Panc1 (cell line): ENCODE measurements at regions not wholly inside any gene's neighbourhood (a gene's known extent, or its start where the extent isn't known, plus 50 kb on each side); places are given as distances from the start of the nearest gene placed in this dataset.

Source experiments
- ATAC-seq: fragments of 200-7000 bp; cut with Tn5 transposase; 2 replicates; pipeline ENCODE4 v1.9.1; 2020; ENCODE audit warnings: mild to moderate bottlenecking, moderate library complexity
- BruUV-seq: library from RNA; stranded (reverse); fragments of 400-500 nt; replicated peaks from 2 replicates; lab custom pipeline; 2021; lab: Mats Ljungman, UMichigan
- CTCF ChIA-PET: fragments of 300-600 bp; sonication (Branson Sonifier 250); formaldehyde crosslinking; loops from one replicate; lab custom pipeline; 2022; ENCODE audit warnings: antibody characterized with exemption; lab: Charles Lee
- POLR2A ChIA-PET: fragments of 300-600 bp; sonication (Branson Sonifier 250); formaldehyde crosslinking; loops from one replicate; lab custom pipeline; 2022; ENCODE audit warnings: antibody characterized with exemption; lab: Charles Lee
- DNase-seq: peaks from one replicate; pipeline ENCODE4 v3.0.0-alpha.2; 2010; ENCODE audit warnings: low read depth, low spot score
- H3K27ac ChIP-seq: 2 replicates; pipeline ENCODE4 v1.5.1; 2011; ENCODE audit warnings: mild to moderate bottlenecking, low read length, inconsistent platforms
- H3K27me3 ChIP-seq: fragments of 200-500 bp; sonication (Bioruptor generic); 2 replicates; pipeline ENCODE4 v1.6.0; 2014; ENCODE audit warnings: low read length, inconsistent platforms; ENCODE audit not compliant: control insufficient read depth, insufficient read depth
- H3K36me3 ChIP-seq: fragments of 200-500 bp; sonication (Bioruptor generic); 2 replicates; pipeline ENCODE4 v1.5.1; 2014; ENCODE audit warnings: inconsistent platforms, mild to moderate bottlenecking, low read length, moderate library complexity; ENCODE audit not compliant: control insufficient read depth, insufficient read depth
- H3K4me1 ChIP-seq: 2 replicates; pipeline ENCODE4 v1.5.1; 2011; ENCODE audit warnings: inconsistent platforms, mild to moderate bottlenecking, low read length, moderate library complexity; ENCODE audit not compliant: control insufficient read depth, insufficient read depth
- H3K4me3 ChIP-seq, 2 experiments: 2 replicates each; pipeline ENCODE4 v1.5.1; 2011 to 2012; ENCODE audit warnings: low read depth in 2 of 2, low read length in 2 of 2, mild to moderate bottlenecking in 2 of 2, inconsistent platforms in 1 of 2, moderate library complexity in 1 of 2
- H3K9me3 ChIP-seq: fragments of 200-500 bp; sonication (Bioruptor generic); 2 replicates; pipeline ENCODE4 v1.5.1; 2014; ENCODE audit warnings: low read depth, mild to moderate bottlenecking, inconsistent platforms, low read length, moderate library complexity; ENCODE audit not compliant: control insufficient read depth, insufficient read depth
- CTCF ChIP-seq: fragments of 450-650 bp; IDR thresholded peaks from 2 replicates; pipeline ENCODE4 v1.5.1; 2017; ENCODE audit warnings: mild to moderate bottlenecking
- POLR2AphosphoS5 ChIP-seq: IDR thresholded peaks from 2 replicates; pipeline ENCODE4 v1.6.1; 2012; ENCODE audit warnings: mild to moderate bottlenecking, low read depth, low read length, moderate library complexity
- SIN3A ChIP-seq: IDR thresholded peaks from 2 replicates; pipeline ENCODE4 v1.6.1; 2012; ENCODE audit warnings: low read depth, mild to moderate bottlenecking, low read length, moderate library complexity, borderline replicate concordance; ENCODE audit not compliant: insufficient read depth
- TCF7L2 ChIP-seq: IDR thresholded peaks from 2 replicates; pipeline ENCODE4 v1.6.1; 2011; ENCODE audit warnings: mild to moderate bottlenecking, low read depth, low read length, inconsistent platforms
- in situ Hi-C: cut with HindIII; loops from 2 replicates; pipeline ENCODE4 v1.10.0; 2016; ENCODE audit warnings: low sequenced_read_pairs, low pct_unique_long_range_greater_than_20kb
- intact Hi-C: fragments of 100-400 bp; cut with micrococcal nuclease; formaldehyde crosslinking; loops from one replicate; pipeline ENCODE4 v1.10.0; 2022; ENCODE audit not compliant: unreplicated experiment
- TF ChIP-seq, protein P1 (sequence below), 2 experiments: IDR thresholded peaks; 2 replicates each; pipeline ENCODE4 v1.6.1; 2011 to 2012; ENCODE audit warnings: low read depth in 2 of 2, control low read depth in 1 of 2, low read length in 1 of 2, mild to moderate bottlenecking in 1 of 2, moderate library complexity in 1 of 2; ENCODE audit not compliant: insufficient read depth in 1 of 2

DNA sequence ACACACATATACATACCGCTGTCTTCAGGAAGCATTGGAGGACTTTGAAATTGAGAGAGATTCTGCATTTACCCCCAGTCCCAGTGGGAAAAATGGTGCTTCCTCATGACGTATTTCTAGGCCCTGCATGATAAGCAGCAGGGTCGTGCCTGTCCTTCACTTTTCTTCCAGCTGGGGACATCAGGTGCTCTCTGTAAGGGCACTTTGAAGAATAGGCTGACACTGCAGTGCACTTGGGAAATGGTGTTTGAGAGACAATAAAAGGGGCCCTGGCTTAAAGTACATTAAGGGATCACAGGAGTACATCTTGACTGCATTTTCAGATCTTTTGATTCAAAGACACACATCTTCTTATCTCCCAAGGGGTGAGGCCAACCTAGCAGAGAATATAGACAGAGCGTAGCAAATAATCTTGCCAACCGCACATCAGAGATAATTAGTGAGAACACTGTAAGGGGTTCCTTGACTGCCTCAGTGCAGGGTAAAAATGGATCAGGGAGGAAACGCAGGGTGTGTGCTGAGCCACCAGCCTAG, 437.9 kb downstream of the CSNK1G3 start:
- POLR2A ChIA-PET, result no interaction called here
- TF ChIP-seq TCF7L2 (no peak), POLR2AphosphoS5 (no peak), CTCF (no peak), SIN3A (no peak)
- TF ChIP-seq, protein P1, sequence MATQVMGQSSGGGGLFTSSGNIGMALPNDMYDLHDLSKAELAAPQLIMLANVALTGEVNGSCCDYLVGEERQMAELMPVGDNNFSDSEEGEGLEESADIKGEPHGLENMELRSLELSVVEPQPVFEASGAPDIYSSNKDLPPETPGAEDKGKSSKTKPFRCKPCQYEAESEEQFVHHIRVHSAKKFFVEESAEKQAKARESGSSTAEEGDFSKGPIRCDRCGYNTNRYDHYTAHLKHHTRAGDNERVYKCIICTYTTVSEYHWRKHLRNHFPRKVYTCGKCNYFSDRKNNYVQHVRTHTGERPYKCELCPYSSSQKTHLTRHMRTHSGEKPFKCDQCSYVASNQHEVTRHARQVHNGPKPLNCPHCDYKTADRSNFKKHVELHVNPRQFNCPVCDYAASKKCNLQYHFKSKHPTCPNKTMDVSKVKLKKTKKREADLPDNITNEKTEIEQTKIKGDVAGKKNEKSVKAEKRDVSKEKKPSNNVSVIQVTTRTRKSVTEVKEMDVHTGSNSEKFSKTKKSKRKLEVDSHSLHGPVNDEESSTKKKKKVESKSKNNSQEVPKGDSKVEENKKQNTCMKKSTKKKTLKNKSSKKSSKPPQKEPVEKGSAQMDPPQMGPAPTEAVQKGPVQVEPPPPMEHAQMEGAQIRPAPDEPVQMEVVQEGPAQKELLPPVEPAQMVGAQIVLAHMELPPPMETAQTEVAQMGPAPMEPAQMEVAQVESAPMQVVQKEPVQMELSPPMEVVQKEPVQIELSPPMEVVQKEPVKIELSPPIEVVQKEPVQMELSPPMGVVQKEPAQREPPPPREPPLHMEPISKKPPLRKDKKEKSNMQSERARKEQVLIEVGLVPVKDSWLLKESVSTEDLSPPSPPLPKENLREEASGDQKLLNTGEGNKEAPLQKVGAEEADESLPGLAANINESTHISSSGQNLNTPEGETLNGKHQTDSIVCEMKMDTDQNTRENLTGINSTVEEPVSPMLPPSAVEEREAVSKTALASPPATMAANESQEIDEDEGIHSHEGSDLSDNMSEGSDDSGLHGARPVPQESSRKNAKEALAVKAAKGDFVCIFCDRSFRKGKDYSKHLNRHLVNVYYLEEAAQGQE (IDR thresholded peaks at IDR 0.05; ENCODE audit: insufficient read depth in 1 of 2, low read depth in 2 of 2, low read length in 1 of 2), result no peak
- Histone ChIP-seq H3K36me3 (no peaks in the 10 kb centered on the region), H3K4me1 (0 out of 2 replicates have a peak, but pooled peaks cover 11% of the 10 kb centered on the region), H3K27me3 (no peaks in the 10 kb centered on the region), H3K9me3 (no peaks in the 10 kb centered on the region), H3K4me3 (no peak overlapping the region), H3K27ac (peak overlapping the region; percentile 67; the same call in 1 of the 2 replicates)
- in situ Hi-C loops (no loop called here), intact Hi-C loops (no loop called here)
- CTCF ChIA-PET, result no interaction called here
- DNase-seq (no peak), ATAC-seq (no peak)
- BruUV-seq, result no TSS peak

DNA sequence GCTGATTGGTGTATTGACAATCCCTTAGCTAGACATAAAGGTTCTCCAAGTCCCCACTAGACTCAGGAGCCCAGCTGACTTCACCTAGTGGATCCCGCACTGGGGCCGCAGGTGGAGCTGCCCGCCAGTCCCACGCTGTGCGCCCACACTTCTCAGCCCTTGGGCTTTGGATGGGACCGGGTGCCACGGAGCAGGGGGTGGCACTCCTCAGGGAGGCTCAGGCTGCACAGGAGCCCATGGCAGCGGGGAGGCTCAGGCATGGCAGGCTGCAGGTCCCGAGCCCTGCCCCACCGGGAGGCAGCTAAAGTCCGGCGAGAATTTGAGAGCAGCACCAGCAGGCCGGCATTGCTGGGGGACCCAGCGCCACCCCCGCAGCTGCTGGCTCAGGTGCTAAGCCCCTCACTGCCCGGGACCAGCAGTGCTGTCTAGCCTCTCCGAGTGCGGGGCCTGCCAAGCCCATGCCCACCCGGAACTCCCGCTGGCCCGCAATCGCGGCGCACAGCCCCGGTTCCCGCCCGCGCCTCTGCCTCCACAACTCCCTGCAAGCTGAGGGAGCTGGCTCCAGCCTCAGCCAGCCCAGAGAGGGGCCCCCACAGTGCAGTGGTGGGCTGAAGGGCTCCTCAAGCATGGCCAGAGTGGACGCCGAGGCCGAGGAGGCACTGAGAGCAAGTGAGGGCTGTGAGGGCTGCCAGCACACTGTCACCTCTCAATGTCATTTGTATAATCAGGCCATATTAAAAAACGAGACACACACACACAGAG, 437.2 kb downstream of the CSNK1G3 start:
- DNase-seq (no peak), ATAC-seq (no peak)
- Histone ChIP-seq H3K4me1 (0 out of 2 replicates have a peak, but pooled peaks cover 11% of the 10 kb centered on the region), H3K27ac (no peak overlapping the region), H3K9me3 (no peaks in the 10 kb centered on the region), H3K36me3 (no peaks in the 10 kb centered on the region), H3K4me3 (no peak overlapping the region), H3K27me3 (no peaks in the 10 kb centered on the region)
- TF ChIP-seq TCF7L2, result no peak
- TF ChIP-seq CTCF, result no peak
- TF ChIP-seq, protein P1 (IDR thresholded peaks at IDR 0.05; ENCODE audit: insufficient read depth in 1 of 2, low read depth in 2 of 2, low read length in 1 of 2), result no peak
- TF ChIP-seq POLR2AphosphoS5, result no peak
- TF ChIP-seq SIN3A, result no peak
- in situ Hi-C loops, result no loop called here
- ChIA-PET POLR2A (no interaction called here), CTCF (no interaction called here)
- intact Hi-C loops, result no loop called here
- no TSS peak for BruUV-seq
